Neural cell (in vitro differentiated cells): ENCODE measurements at regions not wholly inside any gene's neighbourhood (a gene's known extent, or its start where the extent isn't known, plus 50 kb on each side); places are given as distances from the start of the nearest gene placed in this dataset.

Source experiments
- H2AFZ ChIP-seq: fragments of 200-600, 300-800 bp; sonication (generic), shearing (Covaris generic); 2 replicates; pipeline ENCODE4 v1.6.0; 2014; ENCODE audit warnings: low read depth, mild to moderate bottlenecking, antibody characterized with exemption, low read length, moderate library complexity
- H3F3A ChIP-seq: fragments of 200-600 bp; shearing (Covaris generic); 2 replicates; pipeline ENCODE4 v1.6.1; 2016; ENCODE audit warnings: mild to moderate bottlenecking, moderate library complexity, mixed read lengths, antibody characterized with exemption, low read length; ENCODE audit not compliant: insufficient read depth, poor library complexity, severe bottlenecking
- H3K27ac ChIP-seq: fragments of 200-600, 300-800 bp; sonication (generic), shearing (Covaris generic); 2 replicates; pipeline ENCODE4 v1.5.1; 2014; ENCODE audit warnings: mild to moderate bottlenecking, low read length, moderate library complexity
- H3K27me3 ChIP-seq: fragments of 300-800, 200-600 bp; sonication (generic), shearing (Covaris generic); 2 replicates; pipeline ENCODE4 v1.6.0; 2014; ENCODE audit warnings: mild to moderate bottlenecking, low read depth, low read length, moderate library complexity; ENCODE audit not compliant: insufficient read depth
- H3K36me3 ChIP-seq: fragments of 300-800, 200-600 bp; sonication (generic), shearing (Covaris generic); 2 replicates; pipeline ENCODE4 v1.5.1; 2014; ENCODE audit warnings: mild to moderate bottlenecking, antibody characterized with exemption, low read length, moderate library complexity; ENCODE audit not compliant: insufficient read depth
- H3K4me2 ChIP-seq: fragments of 300-800, 200-600 bp; sonication (generic), shearing (Covaris generic); 2 replicates; pipeline ENCODE4 v1.6.0; 2014; ENCODE audit warnings: mild to moderate bottlenecking, low read length
- H3K4me3 ChIP-seq: fragments of 300-800, 200-600 bp; sonication (generic), shearing (Covaris generic); 2 replicates; pipeline ENCODE4 v1.5.1; 2014; ENCODE audit warnings: mild to moderate bottlenecking, low read length, moderate library complexity
- H3K79me2 ChIP-seq: fragments of 200-600 bp; shearing (Covaris generic); replicated peaks from 2 replicates; pipeline ENCODE4 v1.6.0; 2014; ENCODE audit warnings: mild to moderate bottlenecking, low read length, moderate library complexity; ENCODE audit not compliant: insufficient read depth
- H3K9ac ChIP-seq: fragments of 300-800, 200-600 bp; sonication (generic), shearing (Covaris generic); 2 replicates; pipeline ENCODE4 v1.6.1; 2016; ENCODE audit warnings: mild to moderate bottlenecking, low read length, mixed read lengths
- H3K9me2 ChIP-seq: fragments of 200-600 bp; shearing (Covaris generic); 2 replicates; pipeline ENCODE4 v1.6.1; 2016; ENCODE audit warnings: mild to moderate bottlenecking, low read length, mixed read lengths; ENCODE audit not compliant: insufficient read depth
- H3K9me3 ChIP-seq: fragments of 200-600, 300-800 bp; sonication (generic), shearing (Covaris generic); 2 replicates; pipeline ENCODE4 v1.6.1; 2016; ENCODE audit warnings: mild to moderate bottlenecking, mixed run types, low read length, moderate library complexity, mixed read lengths
- H4K20me1 ChIP-seq: fragments of 200-600 bp; shearing (Covaris generic); 2 replicates; pipeline ENCODE4 v1.6.1; 2016; ENCODE audit warnings: mild to moderate bottlenecking, mixed run types; ENCODE audit not compliant: insufficient read depth
- EP300 ChIP-seq: fragments of 450-650 bp; conservative IDR thresholded peaks from 2 replicates; pipeline ENCODE4 v1.6.1; 2014; ENCODE audit warnings: antibody characterized with exemption, mild to moderate bottlenecking, moderate library complexity; ENCODE audit not compliant: poor library complexity, severe bottlenecking
- EZH2 ChIP-seq: fragments of 200-600, 300-800 bp; shearing (Covaris generic), sonication (generic); IDR thresholded peaks from 2 replicates; pipeline ENCODE4 v1.6.1; 2014; ENCODE audit warnings: antibody characterized with exemption, low read length, borderline replicate concordance, mild to moderate bottlenecking; ENCODE audit not compliant: insufficient read depth, poor library complexity, severe bottlenecking
- MXI1 ChIP-seq: fragments of 450-650 bp; conservative IDR thresholded peaks from 2 replicates; pipeline ENCODE4 v1.6.1; 2014; ENCODE audit warnings: antibody characterized with exemption, mild to moderate bottlenecking; ENCODE audit not compliant: poor library complexity, severe bottlenecking
- POLR2AphosphoS5 ChIP-seq: IDR thresholded peaks from 2 replicates; pipeline ENCODE4 v1.6.1; 2012
- RAD21 ChIP-seq: fragments of 450-650 bp; conservative IDR thresholded peaks from 2 replicates; pipeline ENCODE4 v1.6.1; 2014; ENCODE audit warnings: antibody characterized with exemption, mild to moderate bottlenecking, moderate library complexity
- SMC3 ChIP-seq: fragments of 450-650 bp; conservative IDR thresholded peaks from 2 replicates; pipeline ENCODE4 v1.6.1; 2014; ENCODE audit warnings: antibody characterized with exemption, mild to moderate bottlenecking, moderate library complexity; ENCODE audit not compliant: poor library complexity
- TAF1 ChIP-seq: IDR thresholded peaks from 2 replicates; pipeline ENCODE4 v1.6.1; 2012; ENCODE audit warnings: low read depth
- TF ChIP-seq, protein P1 (sequence below): fragments of 450-650 bp; IDR thresholded peaks from 2 replicates; pipeline ENCODE4 v1.5.1; 2014; ENCODE audit warnings: antibody characterized with exemption, mild to moderate bottlenecking, moderate library complexity; ENCODE audit not compliant: poor library complexity, severe bottlenecking
- TF ChIP-seq, protein P2 (sequence below): IDR thresholded peaks from 2 replicates; pipeline ENCODE4 v1.6.1; 2012; ENCODE audit warnings: borderline replicate concordance

DNA sequence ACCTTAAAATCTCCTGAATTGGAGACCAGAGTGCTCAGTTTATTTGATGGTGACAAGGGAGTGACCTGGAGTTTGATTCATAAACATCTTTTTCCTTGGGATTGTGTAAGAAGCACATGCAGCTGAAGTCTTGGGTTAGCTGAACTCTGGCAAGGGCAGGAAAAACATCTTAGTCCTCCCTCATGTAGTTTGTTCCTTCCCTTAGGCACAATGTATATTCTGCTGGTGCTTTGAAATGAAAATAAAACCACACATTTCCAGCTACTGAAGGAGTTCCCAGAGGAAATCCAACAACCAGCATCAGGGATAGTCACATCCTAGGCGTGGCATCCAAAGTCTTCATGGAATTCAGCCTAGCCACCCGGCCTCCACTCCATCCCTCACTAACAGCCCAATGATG is 95.2 kb upstream of the PAPPA start:
- H3K9me3 ChIP-seq = no peaks in the 10 kb centered on the region
- TF ChIP-seq, protein P1, sequence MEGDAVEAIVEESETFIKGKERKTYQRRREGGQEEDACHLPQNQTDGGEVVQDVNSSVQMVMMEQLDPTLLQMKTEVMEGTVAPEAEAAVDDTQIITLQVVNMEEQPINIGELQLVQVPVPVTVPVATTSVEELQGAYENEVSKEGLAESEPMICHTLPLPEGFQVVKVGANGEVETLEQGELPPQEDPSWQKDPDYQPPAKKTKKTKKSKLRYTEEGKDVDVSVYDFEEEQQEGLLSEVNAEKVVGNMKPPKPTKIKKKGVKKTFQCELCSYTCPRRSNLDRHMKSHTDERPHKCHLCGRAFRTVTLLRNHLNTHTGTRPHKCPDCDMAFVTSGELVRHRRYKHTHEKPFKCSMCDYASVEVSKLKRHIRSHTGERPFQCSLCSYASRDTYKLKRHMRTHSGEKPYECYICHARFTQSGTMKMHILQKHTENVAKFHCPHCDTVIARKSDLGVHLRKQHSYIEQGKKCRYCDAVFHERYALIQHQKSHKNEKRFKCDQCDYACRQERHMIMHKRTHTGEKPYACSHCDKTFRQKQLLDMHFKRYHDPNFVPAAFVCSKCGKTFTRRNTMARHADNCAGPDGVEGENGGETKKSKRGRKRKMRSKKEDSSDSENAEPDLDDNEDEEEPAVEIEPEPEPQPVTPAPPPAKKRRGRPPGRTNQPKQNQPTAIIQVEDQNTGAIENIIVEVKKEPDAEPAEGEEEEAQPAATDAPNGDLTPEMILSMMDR = no peak
- TF ChIP-seq EP300 = no peak
- TF ChIP-seq, protein P2, sequence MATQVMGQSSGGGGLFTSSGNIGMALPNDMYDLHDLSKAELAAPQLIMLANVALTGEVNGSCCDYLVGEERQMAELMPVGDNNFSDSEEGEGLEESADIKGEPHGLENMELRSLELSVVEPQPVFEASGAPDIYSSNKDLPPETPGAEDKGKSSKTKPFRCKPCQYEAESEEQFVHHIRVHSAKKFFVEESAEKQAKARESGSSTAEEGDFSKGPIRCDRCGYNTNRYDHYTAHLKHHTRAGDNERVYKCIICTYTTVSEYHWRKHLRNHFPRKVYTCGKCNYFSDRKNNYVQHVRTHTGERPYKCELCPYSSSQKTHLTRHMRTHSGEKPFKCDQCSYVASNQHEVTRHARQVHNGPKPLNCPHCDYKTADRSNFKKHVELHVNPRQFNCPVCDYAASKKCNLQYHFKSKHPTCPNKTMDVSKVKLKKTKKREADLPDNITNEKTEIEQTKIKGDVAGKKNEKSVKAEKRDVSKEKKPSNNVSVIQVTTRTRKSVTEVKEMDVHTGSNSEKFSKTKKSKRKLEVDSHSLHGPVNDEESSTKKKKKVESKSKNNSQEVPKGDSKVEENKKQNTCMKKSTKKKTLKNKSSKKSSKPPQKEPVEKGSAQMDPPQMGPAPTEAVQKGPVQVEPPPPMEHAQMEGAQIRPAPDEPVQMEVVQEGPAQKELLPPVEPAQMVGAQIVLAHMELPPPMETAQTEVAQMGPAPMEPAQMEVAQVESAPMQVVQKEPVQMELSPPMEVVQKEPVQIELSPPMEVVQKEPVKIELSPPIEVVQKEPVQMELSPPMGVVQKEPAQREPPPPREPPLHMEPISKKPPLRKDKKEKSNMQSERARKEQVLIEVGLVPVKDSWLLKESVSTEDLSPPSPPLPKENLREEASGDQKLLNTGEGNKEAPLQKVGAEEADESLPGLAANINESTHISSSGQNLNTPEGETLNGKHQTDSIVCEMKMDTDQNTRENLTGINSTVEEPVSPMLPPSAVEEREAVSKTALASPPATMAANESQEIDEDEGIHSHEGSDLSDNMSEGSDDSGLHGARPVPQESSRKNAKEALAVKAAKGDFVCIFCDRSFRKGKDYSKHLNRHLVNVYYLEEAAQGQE = no peak
- TF ChIP-seq TAF1 = no peak
- TF ChIP-seq RAD21 = no peak
- TF ChIP-seq POLR2AphosphoS5 = no peak
- H3F3A ChIP-seq = no peaks in the 10 kb centered on the region
- no peak overlapping the region for H3K4me3 ChIP-seq
- H3K27me3 ChIP-seq = no peaks in the 10 kb centered on the region
- no peak overlapping the region for H3K4me2 ChIP-seq
- H3K27ac ChIP-seq = no peak overlapping the region
- no peaks in the 10 kb centered on the region for H3K9me2 ChIP-seq
- no peaks in the 10 kb centered on the region for H3K79me2 ChIP-seq
- H3K9ac ChIP-seq = no peak overlapping the region
- H2AFZ ChIP-seq = no peak overlapping the region
- no peaks in the 10 kb centered on the region for H4K20me1 ChIP-seq
- no peaks in the 10 kb centered on the region for H3K36me3 ChIP-seq

DNA sequence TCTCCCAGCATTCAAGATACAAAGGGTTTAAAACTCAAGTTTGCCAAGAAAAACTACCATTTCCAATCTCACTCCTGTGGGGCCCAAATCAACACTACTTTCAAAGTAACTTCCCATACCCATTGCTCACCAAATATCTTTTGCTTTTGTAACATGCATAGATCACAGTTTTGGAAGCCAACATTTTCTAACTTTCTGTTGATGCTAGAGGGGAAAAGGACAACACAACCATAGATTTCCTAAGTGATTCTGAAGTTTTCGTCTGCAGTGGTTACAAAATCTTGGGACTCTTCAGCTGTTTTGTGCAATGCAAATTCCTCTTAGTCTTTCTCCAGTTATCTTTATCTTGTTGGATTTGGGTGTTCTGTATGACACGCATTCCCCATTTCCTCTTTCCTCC is 94.1 kb upstream of the PAPPA start:
- Histone ChIP-seq H3K27me3 (no peaks in the 10 kb centered on the region), H4K20me1 (no peaks in the 10 kb centered on the region), H3K9me3 (no peaks in the 10 kb centered on the region), H2AFZ (no peak overlapping the region), H3K79me2 (no peaks in the 10 kb centered on the region), H3K4me3 (no peak overlapping the region), H3K9ac (no peak overlapping the region), H3F3A (no peaks in the 10 kb centered on the region), H3K9me2 (no peaks in the 10 kb centered on the region), H3K36me3 (no peaks in the 10 kb centered on the region), H3K4me2 (no peak overlapping the region), H3K27ac (no peak overlapping the region)
- TF ChIP-seq, protein P2 = no peak
- TF ChIP-seq EZH2 (no peak), SMC3 (no peak), TAF1 (no peak), MXI1 (no peak), POLR2AphosphoS5 (no peak)
